ENCODE measurements at regions not wholly inside any gene's neighbourhood (a gene's known extent, or its start where the extent isn't known, plus 50 kb on each side); places are given as distances from the start of the nearest gene placed in this dataset.

DNA sequence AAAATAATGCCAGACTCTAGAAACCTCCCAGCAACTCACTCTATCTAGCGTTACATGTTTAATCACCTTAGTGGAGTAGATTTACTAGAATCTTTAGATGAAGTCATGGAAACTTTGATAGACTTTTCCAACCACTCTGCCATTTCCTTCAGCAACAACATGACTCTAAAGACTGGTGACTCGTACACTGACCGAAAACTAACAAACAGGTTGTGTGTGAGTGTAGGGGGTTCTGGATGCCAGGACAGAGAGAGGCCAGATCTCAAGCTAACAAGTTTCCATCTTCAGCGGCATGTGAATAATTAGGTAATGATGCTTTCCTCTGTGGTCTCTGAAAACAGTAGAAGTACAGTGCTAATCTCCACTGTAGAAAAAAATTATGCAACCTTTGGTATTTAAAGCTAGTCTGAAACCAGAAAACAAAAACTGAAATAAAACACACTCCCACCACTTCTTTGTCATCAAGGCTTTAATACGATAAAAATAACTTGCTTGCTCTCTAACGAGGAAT is 286.4 kb downstream of the PRDM5 start:
- no peak overlapping the region for H3K27ac Mint-ChIP-seq
- no peak for DNase-seq

DNA sequence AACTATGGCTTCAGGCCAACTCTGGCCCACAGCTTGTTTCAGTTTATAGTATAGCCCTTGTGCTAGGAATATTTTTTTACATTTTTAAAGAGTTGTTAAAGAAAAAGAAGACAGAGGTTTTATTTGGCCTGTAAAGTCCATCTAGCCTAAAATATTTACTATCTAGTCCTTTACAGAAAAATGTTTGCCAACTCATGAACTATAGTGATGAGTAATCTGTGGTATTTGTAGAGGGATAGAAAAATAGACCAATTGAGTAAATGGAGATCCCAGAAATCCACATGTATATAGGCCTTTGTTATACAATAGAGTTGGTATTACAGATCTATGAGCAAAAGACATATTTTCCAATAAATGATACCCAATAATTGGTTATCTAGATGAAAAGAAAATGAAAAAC is 288.7 kb downstream of the PRDM5 start:
- TF ChIP-seq, protein P1, sequence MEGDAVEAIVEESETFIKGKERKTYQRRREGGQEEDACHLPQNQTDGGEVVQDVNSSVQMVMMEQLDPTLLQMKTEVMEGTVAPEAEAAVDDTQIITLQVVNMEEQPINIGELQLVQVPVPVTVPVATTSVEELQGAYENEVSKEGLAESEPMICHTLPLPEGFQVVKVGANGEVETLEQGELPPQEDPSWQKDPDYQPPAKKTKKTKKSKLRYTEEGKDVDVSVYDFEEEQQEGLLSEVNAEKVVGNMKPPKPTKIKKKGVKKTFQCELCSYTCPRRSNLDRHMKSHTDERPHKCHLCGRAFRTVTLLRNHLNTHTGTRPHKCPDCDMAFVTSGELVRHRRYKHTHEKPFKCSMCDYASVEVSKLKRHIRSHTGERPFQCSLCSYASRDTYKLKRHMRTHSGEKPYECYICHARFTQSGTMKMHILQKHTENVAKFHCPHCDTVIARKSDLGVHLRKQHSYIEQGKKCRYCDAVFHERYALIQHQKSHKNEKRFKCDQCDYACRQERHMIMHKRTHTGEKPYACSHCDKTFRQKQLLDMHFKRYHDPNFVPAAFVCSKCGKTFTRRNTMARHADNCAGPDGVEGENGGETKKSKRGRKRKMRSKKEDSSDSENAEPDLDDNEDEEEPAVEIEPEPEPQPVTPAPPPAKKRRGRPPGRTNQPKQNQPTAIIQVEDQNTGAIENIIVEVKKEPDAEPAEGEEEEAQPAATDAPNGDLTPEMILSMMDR (IDR thresholded peaks at IDR 0.05) = no peak
- no peak for DNase-seq
- Mint-ChIP-seq H3K27ac (no peak overlapping the region), H3K27me3 (ENCODE audit: low read depth, poor library complexity) (peaks cover 3% of the 10 kb centered on the region), H3K36me3 (ENCODE audit: low read depth) (no peaks in the 10 kb centered on the region), H3K9me3 (peaks cover 2% of the 10 kb centered on the region), H3K4me1 (no peaks in the 10 kb centered on the region), H3K4me3 (no peak overlapping the region)

More for the DNA sequence above, 286.4 kb downstream of the PRDM5 start:
- no peak overlapping the region for H3K4me3 Mint-ChIP-seq
- TF ChIP-seq, protein P1 (IDR thresholded peaks at IDR 0.05) = no peak
- no peaks in the 10 kb centered on the region for H3K9me3 Mint-ChIP-seq
- H3K36me3 Mint-ChIP-seq (ENCODE audit: low read depth) = no peaks in the 10 kb centered on the region
- H3K4me1 Mint-ChIP-seq = no peaks in the 10 kb centered on the region
- peaks cover 3% of the 10 kb centered on the region for H3K27me3 Mint-ChIP-seq (ENCODE audit: low read depth, poor library complexity)

DNA sequence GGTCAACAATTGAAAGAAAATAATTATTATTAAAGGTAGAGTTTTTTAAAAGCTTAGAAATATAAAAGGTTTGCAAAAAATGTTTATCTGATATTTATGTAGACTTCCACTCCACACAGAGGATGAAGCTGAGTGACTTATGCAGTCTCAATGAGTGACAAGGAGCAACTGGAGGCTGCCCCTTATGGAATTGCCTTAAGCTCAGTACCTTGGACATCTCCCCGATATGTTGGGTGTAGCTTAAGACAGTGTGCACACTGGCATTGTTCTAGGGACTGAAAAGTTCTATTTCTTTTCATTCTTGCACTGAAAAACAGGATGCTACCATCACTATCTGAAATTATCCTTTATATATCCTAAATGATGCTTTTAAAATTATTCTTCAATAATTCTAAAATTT is 292.1 kb downstream of the PRDM5 start:
- H3K4me3 Mint-ChIP-seq = no peak overlapping the region
- H3K36me3 Mint-ChIP-seq (ENCODE audit: low read depth) = no peaks in the 10 kb centered on the region
- no peaks in the 10 kb centered on the region for H3K27me3 Mint-ChIP-seq (ENCODE audit: low read depth, poor library complexity)
- TF ChIP-seq, protein P1 (IDR thresholded peaks at IDR 0.05) = no peak
- DNase-seq = no peak
- no peaks in the 10 kb centered on the region for H3K4me1 Mint-ChIP-seq
- H3K9me3 Mint-ChIP-seq = peaks cover 13% of the 10 kb centered on the region
- no peak overlapping the region for H3K27ac Mint-ChIP-seq

DNA sequence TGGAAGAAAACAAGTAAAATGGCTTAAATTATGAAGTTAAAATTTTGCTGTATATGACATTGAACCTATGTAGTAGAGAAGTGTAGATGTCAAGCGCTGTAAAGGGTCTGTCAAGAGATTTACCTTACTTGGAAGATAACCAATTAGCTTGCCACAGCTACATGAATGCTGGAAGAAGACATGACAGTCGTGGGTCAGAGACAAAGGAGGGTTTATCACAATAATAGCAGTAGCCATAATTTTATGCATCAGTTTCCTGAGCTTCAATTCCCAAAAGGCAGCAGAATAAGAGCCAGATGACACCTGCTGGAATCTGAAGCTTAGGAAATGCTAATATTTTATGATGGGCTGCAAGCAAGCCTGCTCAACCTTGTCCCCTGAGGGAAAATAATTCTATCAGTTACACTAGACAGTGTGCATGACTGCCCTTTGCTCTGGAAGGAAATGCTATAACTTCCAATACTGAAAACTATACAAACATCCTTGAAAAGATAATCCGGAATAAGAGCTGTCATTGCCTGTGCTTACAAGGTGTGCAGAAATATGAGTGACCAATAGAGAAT is 292.9 kb downstream of the PRDM5 start:
- no peaks in the 10 kb centered on the region for H3K36me3 Mint-ChIP-seq (ENCODE audit: low read depth)

DNA sequence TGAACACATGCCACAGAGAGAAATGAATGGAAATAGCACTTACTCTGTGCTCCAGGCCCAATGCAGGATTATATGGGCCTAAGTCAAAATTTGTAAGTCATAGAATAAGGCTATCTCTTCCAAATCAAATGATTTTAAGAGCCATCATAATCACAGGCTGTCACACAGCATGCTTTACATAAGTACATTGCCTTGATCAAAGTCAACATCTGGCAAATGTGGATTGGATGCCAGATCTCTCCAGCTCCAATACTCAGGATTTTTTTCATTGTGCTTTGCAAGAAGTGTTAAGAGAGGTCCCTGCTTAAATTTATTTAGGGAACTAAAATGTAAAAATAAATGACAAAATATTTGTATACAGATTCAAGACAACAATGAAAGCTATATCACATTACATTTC is 299.9 kb downstream of the PRDM5 start:
- H3K4me3 Mint-ChIP-seq = no peak overlapping the region
- no peak overlapping the region for H3K27ac Mint-ChIP-seq
- H3K9me3 Mint-ChIP-seq = peaks cover 7% of the 10 kb centered on the region
- no peaks in the 10 kb centered on the region for H3K36me3 Mint-ChIP-seq (ENCODE audit: low read depth)
- TF ChIP-seq, protein P1 (IDR thresholded peaks at IDR 0.05) = no peak
- no peaks in the 10 kb centered on the region for H3K27me3 Mint-ChIP-seq (ENCODE audit: low read depth, poor library complexity)
- H3K4me1 Mint-ChIP-seq = no peaks in the 10 kb centered on the region
- no peak for DNase-seq

More for the DNA sequence above, 292.9 kb downstream of the PRDM5 start:
- DNase-seq = no peak
- Mint-ChIP-seq H3K27ac (no peak overlapping the region), H3K4me1 (no peaks in the 10 kb centered on the region), H3K4me3 (no peak overlapping the region), H3K9me3 (peaks cover 13% of the 10 kb centered on the region), H3K27me3 (ENCODE audit: low read depth, poor library complexity) (no peaks in the 10 kb centered on the region)
- TF ChIP-seq, protein P1 (IDR thresholded peaks at IDR 0.05) = no peak

DNA sequence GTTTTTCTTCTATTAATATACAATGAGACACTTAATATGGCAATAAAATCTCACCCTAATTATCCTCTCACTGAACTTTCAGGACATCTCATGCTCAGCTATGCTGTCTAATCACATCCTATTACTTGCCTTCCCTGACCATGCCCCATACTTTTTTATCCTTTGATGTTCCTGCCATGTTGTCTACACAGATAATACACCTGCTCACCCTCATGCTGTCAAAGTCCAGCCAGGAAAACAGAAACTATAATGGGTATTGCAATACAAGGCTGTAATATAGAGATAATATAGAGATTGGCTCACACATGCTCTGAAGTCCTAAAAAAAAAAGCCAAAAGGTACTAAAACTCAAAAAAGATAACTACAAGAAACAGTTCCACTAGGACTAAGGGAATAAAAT is 305.4 kb downstream of the PRDM5 start:
- Mint-ChIP-seq H3K27me3 (ENCODE audit: low read depth, poor library complexity) (no peaks in the 10 kb centered on the region), H3K36me3 (ENCODE audit: low read depth) (no peaks in the 10 kb centered on the region), H3K27ac (no peak overlapping the region), H3K4me3 (no peak overlapping the region), H3K4me1 (peaks cover 5% of the 10 kb centered on the region), H3K9me3 (no peaks in the 10 kb centered on the region)
- DNase-seq = no peak
- TF ChIP-seq, protein P1 (IDR thresholded peaks at IDR 0.05) = no peak
